Astrocyte (in vitro differentiated cells and primary cell): ENCODE measurements at regions not wholly inside any gene's neighbourhood (a gene's known extent, or its start where the extent isn't known, plus 50 kb on each side); places are given as distances from the start of the nearest gene placed in this dataset.

Source experiments
- EZH2 ChIP-seq: IDR thresholded peaks from 2 replicates; pipeline ENCODE4 v1.6.1; 2012; ENCODE audit warnings: mild to moderate bottlenecking, low read length, inconsistent platforms; ENCODE audit not compliant: insufficient read depth
- TF ChIP-seq, protein P1 (sequence below): IDR thresholded peaks from 2 replicates; pipeline ENCODE4 v1.5.1; 2011; ENCODE audit warnings: low read depth, mild to moderate bottlenecking, inconsistent platforms, low read length, moderate library complexity; ENCODE audit not compliant: insufficient read depth

DNA sequence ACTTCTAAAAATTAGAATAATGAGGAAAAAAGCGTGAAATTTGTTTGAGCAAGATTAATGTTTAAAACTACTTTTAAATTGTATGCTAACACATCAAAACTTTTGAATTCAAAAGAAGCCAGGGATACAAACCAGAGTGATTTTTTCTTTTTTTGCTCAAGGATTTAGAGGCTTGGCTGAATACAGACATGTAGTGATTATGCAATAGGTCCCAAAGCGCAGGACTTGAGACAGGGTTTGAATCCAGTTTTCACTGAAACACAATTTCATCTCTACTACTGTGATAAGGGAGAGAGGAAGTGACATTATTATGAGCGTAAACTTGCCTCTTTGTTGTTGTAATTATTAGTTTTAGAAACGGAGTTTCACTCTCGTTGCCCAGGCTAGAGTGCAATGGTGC, 207.3 kb downstream of the ZNF33B start:
- TF ChIP-seq, protein P1, sequence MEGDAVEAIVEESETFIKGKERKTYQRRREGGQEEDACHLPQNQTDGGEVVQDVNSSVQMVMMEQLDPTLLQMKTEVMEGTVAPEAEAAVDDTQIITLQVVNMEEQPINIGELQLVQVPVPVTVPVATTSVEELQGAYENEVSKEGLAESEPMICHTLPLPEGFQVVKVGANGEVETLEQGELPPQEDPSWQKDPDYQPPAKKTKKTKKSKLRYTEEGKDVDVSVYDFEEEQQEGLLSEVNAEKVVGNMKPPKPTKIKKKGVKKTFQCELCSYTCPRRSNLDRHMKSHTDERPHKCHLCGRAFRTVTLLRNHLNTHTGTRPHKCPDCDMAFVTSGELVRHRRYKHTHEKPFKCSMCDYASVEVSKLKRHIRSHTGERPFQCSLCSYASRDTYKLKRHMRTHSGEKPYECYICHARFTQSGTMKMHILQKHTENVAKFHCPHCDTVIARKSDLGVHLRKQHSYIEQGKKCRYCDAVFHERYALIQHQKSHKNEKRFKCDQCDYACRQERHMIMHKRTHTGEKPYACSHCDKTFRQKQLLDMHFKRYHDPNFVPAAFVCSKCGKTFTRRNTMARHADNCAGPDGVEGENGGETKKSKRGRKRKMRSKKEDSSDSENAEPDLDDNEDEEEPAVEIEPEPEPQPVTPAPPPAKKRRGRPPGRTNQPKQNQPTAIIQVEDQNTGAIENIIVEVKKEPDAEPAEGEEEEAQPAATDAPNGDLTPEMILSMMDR, result no peak
- TF ChIP-seq EZH2, result no peak
